PC-9 (cell line): ENCODE measurements at regions not wholly inside any gene's neighbourhood (a gene's known extent, or its start where the extent isn't known, plus 50 kb on each side); places are given as distances from the start of the nearest gene placed in this dataset.

Experiments used
- EZH2 ChIP-seq: fragments of 200-600 bp; sonication (generic); IDR thresholded peaks from 2 replicates; pipeline ENCODE4 v1.8.0; 2017; ENCODE audit warnings: antibody characterized with exemption, low read depth
- TF ChIP-seq, protein P1 (sequence below): fragments of 200-600 bp; sonication (generic); conservative IDR thresholded peaks from 2 replicates; pipeline ENCODE4 v1.6.1; 2017; ENCODE audit warnings: mixed run types, antibody characterized with exemption, mild to moderate bottlenecking, moderate library complexity

DNA sequence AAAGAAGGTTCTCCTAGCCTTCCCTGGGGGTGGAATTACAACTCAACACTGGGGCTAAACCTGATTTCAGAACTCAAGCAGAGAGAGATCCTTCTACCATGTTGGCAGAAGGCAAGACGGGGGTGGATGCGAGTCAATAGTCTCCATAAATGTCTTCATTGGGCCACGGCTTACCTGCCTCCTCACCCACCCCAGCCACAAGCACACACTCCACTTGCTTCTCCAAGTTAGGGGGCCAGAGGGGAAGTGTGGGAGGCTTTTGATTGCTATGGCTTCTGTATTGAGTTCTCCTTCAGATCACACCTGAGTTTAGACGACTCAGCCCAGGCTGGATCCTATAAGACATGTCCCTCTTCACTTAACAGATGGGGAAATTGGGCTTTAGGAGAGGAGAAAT is 178.9 kb downstream of the UACA start:
- TF ChIP-seq, protein P1, sequence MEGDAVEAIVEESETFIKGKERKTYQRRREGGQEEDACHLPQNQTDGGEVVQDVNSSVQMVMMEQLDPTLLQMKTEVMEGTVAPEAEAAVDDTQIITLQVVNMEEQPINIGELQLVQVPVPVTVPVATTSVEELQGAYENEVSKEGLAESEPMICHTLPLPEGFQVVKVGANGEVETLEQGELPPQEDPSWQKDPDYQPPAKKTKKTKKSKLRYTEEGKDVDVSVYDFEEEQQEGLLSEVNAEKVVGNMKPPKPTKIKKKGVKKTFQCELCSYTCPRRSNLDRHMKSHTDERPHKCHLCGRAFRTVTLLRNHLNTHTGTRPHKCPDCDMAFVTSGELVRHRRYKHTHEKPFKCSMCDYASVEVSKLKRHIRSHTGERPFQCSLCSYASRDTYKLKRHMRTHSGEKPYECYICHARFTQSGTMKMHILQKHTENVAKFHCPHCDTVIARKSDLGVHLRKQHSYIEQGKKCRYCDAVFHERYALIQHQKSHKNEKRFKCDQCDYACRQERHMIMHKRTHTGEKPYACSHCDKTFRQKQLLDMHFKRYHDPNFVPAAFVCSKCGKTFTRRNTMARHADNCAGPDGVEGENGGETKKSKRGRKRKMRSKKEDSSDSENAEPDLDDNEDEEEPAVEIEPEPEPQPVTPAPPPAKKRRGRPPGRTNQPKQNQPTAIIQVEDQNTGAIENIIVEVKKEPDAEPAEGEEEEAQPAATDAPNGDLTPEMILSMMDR, result no peak
- TF ChIP-seq EZH2, result no peak
